ENCODE measurements at regions not wholly inside any gene's neighbourhood (a gene's known extent, or its start where the extent isn't known, plus 50 kb on each side); places are given as distances from the start of the nearest gene placed in this dataset.

GRCh38 chr9:118321788-118322187 lies 617.6 kb downstream of the TLR4 start:
- no peak for DNase-seq

- no peak for DNase-seq
These were observed 620.5 kb downstream of the TLR4 start for GRCh38 chr9:118324706-118325105.

- DNase-seq = no peak
These were observed 621.6 kb downstream of the TLR4 start for GRCh38 chr9:118325757-118326156.

GRCh38 chr9:118326326-118326725 lies 622.1 kb downstream of the TLR4 start:
- DNase-seq = no peak

- DNase-seq = no peak
These were observed 626.2 kb downstream of the TLR4 start for GRCh38 chr9:118330191-118330986.

GRCh38 chr9:118331622-118332045 lies 627.4 kb downstream of the TLR4 start:
- DNase-seq = no peak

- no peak for DNase-seq
These were observed 632.2 kb downstream of the TLR4 start for GRCh38 chr9:118336250-118336942.

- no peak for DNase-seq
These were observed 632.7 kb downstream of the TLR4 start for GRCh38 chr9:118336943-118337330.

- no peak for DNase-seq
These were observed 655.8 kb downstream of the TLR4 start for GRCh38 chr9:118360036-118360435.

- DNase-seq = no peak
These were observed 657.9 kb downstream of the TLR4 start for GRCh38 chr9:118362123-118362522.

GRCh38 chr9:118362596-118362995 lies 658.4 kb downstream of the TLR4 start:
- no peak for DNase-seq

GRCh38 chr9:118364266-118365106 lies 660.3 kb downstream of the TLR4 start:
- no peak for DNase-seq

GRCh38 chr9:118366228-118366627 lies 662.0 kb downstream of the TLR4 start:
- DNase-seq = no peak

GRCh38 chr9:118367383-118367782 lies 663.2 kb downstream of the TLR4 start:
- DNase-seq = no peak

GRCh38 chr9:118384531-118385100 lies 680.4 kb downstream of the TLR4 start:
- DNase-seq = no peak

GRCh38 chr9:118395415-118395814 lies 691.2 kb downstream of the TLR4 start:
- DNase-seq = no peak

GRCh38 chr9:118401546-118401945 lies 697.3 kb downstream of the TLR4 start:
- no peak for DNase-seq

GRCh38 chr9:118414676-118415075 lies 710.5 kb downstream of the TLR4 start:
- no peak for DNase-seq

GRCh38 chr9:118418887-118419565 lies 714.8 kb downstream of the TLR4 start:
- no peak for DNase-seq

GRCh38 chr9:118419676-118420075 lies 715.5 kb downstream of the TLR4 start:
- no peak for DNase-seq

GRCh38 chr9:118422508-118422907 lies 718.3 kb downstream of the TLR4 start:
- no peak for DNase-seq

- DNase-seq = no peak
These were observed 718.8 kb downstream of the TLR4 start for GRCh38 chr9:118423021-118423420.

GRCh38 chr9:118423721-118424120 lies 719.5 kb downstream of the TLR4 start:
- DNase-seq = no peak
